Activated CD8-positive, alpha-beta T cell treated with anti-CD3 and anti-CD28 coated beads, Interleukin-2, amount 10 ng/mL, durations not matched to agents 7 days and 5 days (primary cell): ENCODE measurements at regions not wholly inside any gene's neighbourhood (a gene's known extent, or its start where the extent isn't known, plus 50 kb on each side); places are given as distances from the start of the nearest gene placed in this dataset.
"Not testable (repeated sequence)": the region's sequence is repeated elsewhere in the genome, so short reads cannot be mapped to it uniquely, and the experiment has no call there.

Experiments used
- ATAC-seq: fragments of 150-1000 bp; cut with Tn5 transposase; one replicate; pipeline ENCODE4 v1.10.0; 2021; ENCODE audit warnings: moderate library complexity
- CTCF ChIA-PET: fragments of 350-600 bp; sonication (Branson Sonifier 250); formaldehyde crosslinking; loops from one replicate; lab custom pipeline; 2021; ENCODE audit warnings: antibody characterized with exemption; lab: Charles Lee
- POLR2A ChIA-PET: fragments of 350-600 bp; sonication (Branson Sonifier 250); formaldehyde crosslinking; loops from one replicate; lab custom pipeline; 2021; ENCODE audit warnings: antibody characterized with exemption; lab: Charles Lee
- DNase-seq: peaks from one replicate; pipeline ENCODE4 v3.0.0-alpha.2; 2020
- H3K27ac Mint-ChIP-seq: one replicate; pipeline ENCODE4 v1.8.0; 2021; ENCODE audit warnings: mild to moderate bottlenecking, mixed read lengths
- H3K27me3 Mint-ChIP-seq: one replicate; pipeline ENCODE4 v1.8.0; 2021; ENCODE audit warnings: low read depth, mixed read lengths
- H3K36me3 Mint-ChIP-seq: one replicate; pipeline ENCODE4 v1.8.0; 2021; ENCODE audit warnings: low read depth, mixed read lengths
- H3K4me1 Mint-ChIP-seq: one replicate; pipeline ENCODE4 v1.8.0; 2021; ENCODE audit warnings: low read depth, mixed read lengths
- H3K4me3 Mint-ChIP-seq: one replicate; pipeline ENCODE4 v1.8.0; 2021; ENCODE audit warnings: mild to moderate bottlenecking, mixed read lengths
- H3K9me3 Mint-ChIP-seq: one replicate; pipeline ENCODE4 v1.8.0; 2022; ENCODE audit warnings: mixed read lengths; ENCODE audit not compliant: insufficient read depth

- no peaks in the 10 kb centered on the region for H3K9me3 Mint-ChIP-seq
- H3K4me3 Mint-ChIP-seq = no peak overlapping the region
- ATAC-seq (no peak), DNase-seq (no peak)
- H3K36me3 Mint-ChIP-seq = no peaks in the 10 kb centered on the region
- POLR2A ChIA-PET = no interaction called here
- H3K27me3 Mint-ChIP-seq = peaks cover 7% of the 10 kb centered on the region
- CTCF ChIA-PET = interaction anchor here (0.6 kb wide), 1 partner anchor 84 kb away, joined by 3 read pairs; no protein-coding TSS in a partner anchor
- H3K27ac Mint-ChIP-seq = no peak overlapping the region
- H3K4me1 Mint-ChIP-seq = no peaks in the 10 kb centered on the region
These were observed 181.5 kb upstream of the KRR1 start for GRCh38 chr12:75692876-75693275.

- H3K4me1 Mint-ChIP-seq = no peaks in the 10 kb centered on the region
- DNase-seq (no peak), ATAC-seq (no peak)
- ChIA-PET POLR2A (no interaction called here), CTCF (no interaction called here)
- no peak overlapping the region for H3K27ac Mint-ChIP-seq
- no peak overlapping the region for H3K4me3 Mint-ChIP-seq
- peaks cover 8% of the 10 kb centered on the region for H3K27me3 Mint-ChIP-seq
- H3K36me3 Mint-ChIP-seq = no peaks in the 10 kb centered on the region
- no peaks in the 10 kb centered on the region for H3K9me3 Mint-ChIP-seq
These were observed 179.0 kb upstream of the KRR1 start for GRCh38 chr12:75690296-75690955.

GRCh38 chr12:75686233-75686632 is 174.8 kb upstream of the KRR1 start:
- POLR2A ChIA-PET, H3K36me3 Mint-ChIP-seq: not testable (repeated sequence)

GRCh38 chr12:75685617-75686225 is 174.3 kb upstream of the KRR1 start:
- DNase-seq (no peak), ATAC-seq (no peak)
- Mint-ChIP-seq H3K27ac (no peak overlapping the region), H3K4me1 (no peaks in the 10 kb centered on the region), H3K36me3 (no peaks in the 10 kb centered on the region), H3K27me3 (peaks cover 2% of the 10 kb centered on the region), H3K4me3 (no peak overlapping the region), H3K9me3 (no peaks in the 10 kb centered on the region)
- CTCF ChIA-PET = no interaction called here
- POLR2A ChIA-PET = no interaction called here

More at GRCh38 chr12:75686233-75686632, 174.8 kb upstream of the KRR1 start:
- ATAC-seq, H3K27me3 Mint-ChIP-seq, CTCF ChIA-PET, H3K4me3 Mint-ChIP-seq, H3K9me3 Mint-ChIP-seq, DNase-seq, H3K4me1 Mint-ChIP-seq, H3K27ac Mint-ChIP-seq: not testable (repeated sequence)

DNA sequence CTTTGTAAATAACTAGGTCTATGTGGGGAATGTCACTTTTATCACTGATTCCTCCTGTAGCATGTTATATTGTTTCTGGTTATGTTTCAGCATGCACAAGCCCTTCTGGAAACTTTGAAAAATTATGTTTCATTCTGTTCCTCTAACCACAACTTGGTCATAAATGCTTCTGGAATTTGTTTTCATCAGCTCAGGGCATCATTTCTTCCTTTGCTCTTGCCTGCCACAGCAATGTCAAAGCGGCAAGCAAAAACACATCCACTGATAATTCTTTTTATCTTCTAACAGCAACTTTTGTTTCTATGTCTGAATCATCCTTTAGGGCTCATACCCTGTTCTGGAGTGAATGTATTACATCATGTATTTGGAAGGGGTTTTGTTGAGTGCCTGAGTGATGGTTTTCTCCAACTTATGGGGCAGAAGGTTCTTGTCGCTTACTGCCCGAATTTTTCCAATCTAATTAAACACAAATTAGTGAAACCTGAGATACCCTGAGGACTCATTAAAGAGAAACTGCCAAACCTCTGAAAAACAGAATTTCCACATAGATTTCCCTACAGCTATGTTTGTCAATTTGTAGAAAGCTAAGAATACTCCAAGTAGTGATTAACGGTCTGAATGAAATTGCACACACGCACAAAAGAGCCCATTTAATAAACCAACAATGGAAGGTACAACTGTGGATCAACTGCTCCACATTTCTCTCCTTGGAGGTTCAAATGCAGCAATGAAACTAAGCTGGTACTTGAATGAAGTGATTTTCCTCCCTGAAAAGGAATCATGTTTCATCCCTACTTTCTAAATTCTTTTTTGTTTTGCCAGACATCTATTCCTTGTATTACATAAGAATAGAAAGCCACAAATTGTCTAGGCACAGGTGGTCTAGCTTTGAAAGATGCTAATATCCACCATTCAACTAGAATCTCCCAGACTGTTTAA is 173.5 kb upstream of the KRR1 start:
- H3K9me3 Mint-ChIP-seq = no peaks in the 10 kb centered on the region
- DNase-seq = no peak
- H3K4me1 Mint-ChIP-seq = no peaks in the 10 kb centered on the region
- no peaks in the 10 kb centered on the region for H3K36me3 Mint-ChIP-seq
- H3K4me3 Mint-ChIP-seq = no peak overlapping the region
- no peak for ATAC-seq
- H3K27me3 Mint-ChIP-seq = peaks cover 2% of the 10 kb centered on the region
- ChIA-PET CTCF (interaction anchor here (1.4 kb wide), 1 partner anchor 49 kb away, joined by 4 read pairs; no protein-coding TSS in a partner anchor), POLR2A (no interaction called here)
- no peak overlapping the region for H3K27ac Mint-ChIP-seq

- DNase-seq, H3K4me3 Mint-ChIP-seq, POLR2A ChIA-PET, ATAC-seq, H3K9me3 Mint-ChIP-seq, H3K36me3 Mint-ChIP-seq, H3K27ac Mint-ChIP-seq, H3K4me1 Mint-ChIP-seq, H3K27me3 Mint-ChIP-seq: not testable (repeated sequence)
- CTCF ChIA-PET = interaction anchor here (1.4 kb wide), 1 partner anchor 50 kb away, joined by 4 read pairs; no protein-coding TSS in a partner anchor
These were observed 172.7 kb upstream of the KRR1 start for GRCh38 chr12:75683995-75684586.

DNA sequence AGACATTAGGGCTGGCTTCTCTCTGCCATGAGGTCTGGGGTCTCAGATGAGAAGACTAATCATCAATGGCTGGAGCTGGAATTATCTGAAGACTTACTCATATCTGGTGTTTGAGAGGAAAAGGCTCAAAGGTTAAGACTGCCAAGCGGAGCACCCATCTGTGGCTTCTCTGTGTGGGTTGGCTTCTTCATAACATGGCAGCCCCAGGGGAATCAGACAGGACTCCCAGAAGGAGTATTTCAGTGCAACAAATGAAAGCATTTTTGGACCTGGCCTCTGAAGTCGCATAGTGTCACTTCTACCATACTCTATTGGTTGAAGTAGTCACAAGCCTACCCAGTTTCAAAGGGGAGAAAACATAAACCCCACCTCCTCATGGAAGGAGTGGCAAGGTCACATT is 171.8 kb upstream of the KRR1 start:
- Mint-ChIP-seq H3K9me3 (no peaks in the 10 kb centered on the region), H3K4me3 (no peak overlapping the region), H3K27me3 (peaks cover 2% of the 10 kb centered on the region), H3K4me1 (no peaks in the 10 kb centered on the region), H3K27ac (no peak overlapping the region), H3K36me3 (no peaks in the 10 kb centered on the region)
- DNase-seq (no peak), ATAC-seq (no peak)
- CTCF ChIA-PET = no interaction called here
- POLR2A ChIA-PET = no interaction called here

DNA sequence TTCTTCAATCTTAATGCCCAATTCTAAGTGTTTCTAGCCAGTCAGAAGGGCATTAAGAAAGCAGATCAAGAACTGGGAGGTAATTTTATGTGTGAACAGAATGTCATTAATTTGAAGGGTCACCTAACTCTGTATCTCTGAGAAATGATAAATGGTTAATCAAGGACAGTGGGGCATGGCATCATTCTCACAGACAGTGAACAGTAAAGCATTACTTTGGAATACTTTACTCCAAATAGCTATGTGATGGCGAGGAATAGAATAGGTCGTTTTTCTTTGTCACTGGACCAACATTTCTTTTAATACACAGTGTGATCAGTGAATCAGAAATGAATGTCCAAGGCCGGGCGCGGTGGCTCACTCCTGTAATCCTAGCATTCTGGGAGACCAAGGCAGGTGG is 166.1 kb upstream of the KRR1 start:
- no peak overlapping the region for H3K27ac Mint-ChIP-seq
- no peaks in the 10 kb centered on the region for H3K4me1 Mint-ChIP-seq
- no peaks in the 10 kb centered on the region for H3K36me3 Mint-ChIP-seq
- peaks cover 2% of the 10 kb centered on the region for H3K27me3 Mint-ChIP-seq
- CTCF ChIA-PET = interaction anchor here (1.2 kb wide), 1 partner anchor 139 kb away, joined by 3 read pairs; no protein-coding TSS in a partner anchor
- POLR2A ChIA-PET = no interaction called here
- ATAC-seq (no peak), DNase-seq (no peak)
- H3K9me3 Mint-ChIP-seq = no peaks in the 10 kb centered on the region
- no peak overlapping the region for H3K4me3 Mint-ChIP-seq

- ChIA-PET POLR2A (no interaction called here), CTCF (no interaction called here)
- no peaks in the 10 kb centered on the region for H3K9me3 Mint-ChIP-seq
- H3K4me1 Mint-ChIP-seq = no peaks in the 10 kb centered on the region
- no peak overlapping the region for H3K27ac Mint-ChIP-seq
- DNase-seq (no peak), ATAC-seq (no peak)
- H3K27me3 Mint-ChIP-seq = peaks cover 8% of the 10 kb centered on the region
- no peak overlapping the region for H3K4me3 Mint-ChIP-seq
- no peaks in the 10 kb centered on the region for H3K36me3 Mint-ChIP-seq
These were observed 163.0 kb upstream of the KRR1 start for GRCh38 chr12:75674393-75674792.

DNA sequence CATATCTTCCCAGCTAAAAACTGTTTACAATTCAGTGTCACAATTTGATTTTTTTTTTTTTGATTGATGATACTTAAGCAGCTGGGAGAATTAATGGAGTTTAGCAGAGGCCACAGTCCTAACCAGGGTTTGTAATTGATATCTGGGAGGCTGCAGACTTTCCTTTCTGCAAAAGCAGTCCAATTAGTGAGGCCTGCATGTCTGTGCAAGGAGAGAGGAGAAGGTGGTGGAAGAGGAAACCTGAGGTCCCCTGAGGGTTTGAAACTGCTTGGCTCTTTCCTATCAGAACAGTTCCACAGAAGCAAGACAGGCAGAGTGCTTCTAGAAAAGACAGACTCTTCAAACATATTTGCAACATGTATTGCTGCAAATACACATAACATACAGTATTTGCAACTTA is 160.8 kb upstream of the KRR1 start:
- H3K27me3 Mint-ChIP-seq = peaks cover 8% of the 10 kb centered on the region

DNA sequence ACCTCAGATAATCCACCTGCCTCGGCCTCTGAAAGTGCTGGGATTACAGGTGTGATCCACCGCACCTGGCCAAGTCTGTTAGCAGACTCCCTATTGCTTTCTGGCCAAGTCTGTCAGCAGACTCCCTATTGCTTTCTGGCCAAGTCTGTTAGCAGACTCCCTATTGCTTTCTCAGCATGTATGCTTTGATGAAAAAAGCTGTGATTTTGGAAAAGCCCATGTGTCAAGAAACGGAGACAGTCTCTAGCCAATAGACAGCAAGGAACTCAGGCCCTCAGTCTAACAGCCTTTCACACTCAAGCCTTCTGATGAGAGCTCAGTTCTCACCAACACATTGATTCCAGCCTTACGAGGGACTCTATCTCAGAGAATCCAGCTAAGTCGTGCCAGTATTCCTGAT is 158.8 kb upstream of the KRR1 start:
- no peak for ATAC-seq
- ChIA-PET CTCF (no interaction called here), POLR2A (no interaction called here)
- Mint-ChIP-seq H3K27me3 (peaks cover 8% of the 10 kb centered on the region), H3K4me1 (no peaks in the 10 kb centered on the region), H3K36me3 (no peaks in the 10 kb centered on the region), H3K4me3 (no peak overlapping the region), H3K27ac (no peak overlapping the region), H3K9me3 (no peaks in the 10 kb centered on the region)
- no peak for DNase-seq

More for the DNA sequence above, 160.8 kb upstream of the KRR1 start:
- no peak for ATAC-seq
- H3K4me3 Mint-ChIP-seq = no peak overlapping the region
- H3K27ac Mint-ChIP-seq = no peak overlapping the region
- H3K4me1 Mint-ChIP-seq = no peaks in the 10 kb centered on the region
- H3K9me3 Mint-ChIP-seq = no peaks in the 10 kb centered on the region
- CTCF ChIA-PET = no interaction called here
- POLR2A ChIA-PET = no interaction called here
- no peaks in the 10 kb centered on the region for H3K36me3 Mint-ChIP-seq
- DNase-seq = no peak
